IMR-90 (cell line): ENCODE measurements at regions not wholly inside any gene's neighbourhood (a gene's known extent, or its start where the extent isn't known, plus 50 kb on each side); places are given as distances from the start of the nearest gene placed in this dataset.

Experiments
- CEBPB ChIP-seq: IDR thresholded peaks from 2 replicates; pipeline ENCODE4 v1.6.1; 2012; ENCODE audit warnings: low read depth, low read length, improper control_type of control experiment
- CHD1 ChIP-seq: IDR thresholded peaks from 2 replicates; pipeline ENCODE4 v1.6.1; 2012; ENCODE audit warnings: low read depth, low read length, improper control_type of control experiment
- CTCF ChIP-seq: conservative IDR thresholded peaks from 2 replicates; pipeline ENCODE4 v1.5.1; 2012; ENCODE audit warnings: mild to moderate bottlenecking, low read depth, low read length, improper control_type of control experiment
- ELK1 ChIP-seq: fragments of 150-350 bp; IDR thresholded peaks from 2 replicates; pipeline ENCODE4 v1.6.1; 2016; ENCODE audit warnings: low read depth, mild to moderate bottlenecking, low read length, moderate library complexity, borderline replicate concordance
- FOS ChIP-seq: fragments of 150-350 bp; IDR thresholded peaks from 2 replicates; pipeline ENCODE4 v1.6.1; 2016; ENCODE audit warnings: low read depth, low read length
- MAFK ChIP-seq: IDR thresholded peaks from 2 replicates; pipeline ENCODE4 v1.6.1; 2012; ENCODE audit warnings: low read depth, low read length, improper control_type of control experiment
- MAZ ChIP-seq: IDR thresholded peaks from 2 replicates; pipeline ENCODE4 v1.6.1; 2012; ENCODE audit warnings: low read depth, mild to moderate bottlenecking, low read length, improper control_type of control experiment, moderate library complexity, borderline replicate concordance
- NFE2L2 ChIP-seq: fragments of 150-350 bp; IDR thresholded peaks from 2 replicates; pipeline ENCODE4 v1.6.1; 2016; ENCODE audit warnings: low read depth, mild to moderate bottlenecking, low read length
- POLR2A ChIP-seq: IDR thresholded peaks from 2 replicates; pipeline ENCODE4 v1.6.1; 2012; ENCODE audit warnings: mild to moderate bottlenecking, low read depth, low read length
- RAD21 ChIP-seq: IDR thresholded peaks from 2 replicates; pipeline ENCODE4 v1.6.1; 2012; ENCODE audit warnings: low read length, improper control_type of control experiment
- RCOR1 ChIP-seq: IDR thresholded peaks from 2 replicates; pipeline ENCODE4 v1.6.1; 2012; ENCODE audit warnings: mild to moderate bottlenecking, low read length, improper control_type of control experiment; ENCODE audit not compliant: insufficient replicate concordance
- RFX5 ChIP-seq: IDR thresholded peaks from 2 replicates; pipeline ENCODE4 v1.8.0; 2012; ENCODE audit warnings: low read depth, mild to moderate bottlenecking, low read length, moderate library complexity
- SMC3 ChIP-seq: fragments of 150-350 bp; IDR thresholded peaks from 2 replicates; pipeline ENCODE4 v1.6.1; 2016; ENCODE audit warnings: low read depth, mild to moderate bottlenecking, antibody characterized with exemption, low read length, moderate library complexity
- USF2 ChIP-seq: fragments of 150-350 bp; IDR thresholded peaks from 2 replicates; pipeline ENCODE4 v1.6.1; 2017; ENCODE audit warnings: mild to moderate bottlenecking, antibody characterized with exemption, low read length, low read depth

- TF ChIP-seq RAD21 (no peak), RFX5 (no peak), CTCF (no peak), MAZ (no peak), CEBPB (no peak), POLR2A (no peak), CHD1 (no peak), ELK1 (no peak), NFE2L2 (no peak), RCOR1 (no peak), MAFK (no peak), SMC3 (no peak), USF2 (no peak), FOS (no peak)
Observed at GRCh38 chr4:26023203-26023972, 109.4 kb downstream of the SMIM20 start.
